Small intestine (tissue), 7 donors: ENCODE measurements at regions not wholly inside any gene's neighbourhood (a gene's known extent, or its start where the extent isn't known, plus 50 kb on each side); places are given as distances from the start of the nearest gene placed in this dataset.

Experiments used
- DNase-seq, 2 donors: peaks; one replicate each; pipeline versions ENCODE4 v3.0.0 to v3.0.0-alpha.2; 2013
- FAIRE-seq: peaks from 2 replicates; lab custom pipeline; 2012; peaks lifted over from hg19 to GRCh38; lab: Jason Lieb, UNC
- H3K27ac ChIP-seq, 3 donors: one replicate each; pipeline ENCODE4 v1.5.1; 2013; ENCODE audit warnings: low read length in 2 of 3, mild to moderate bottlenecking in 2 of 3, control low read depth in 1 of 3, inconsistent platforms in 1 of 3, low read depth in 1 of 3, moderate library complexity in 1 of 3
- H3K27me3 ChIP-seq, 3 donors: one replicate each; pipeline ENCODE4 v1.6.1; 2013; ENCODE audit warnings: low read length in 3 of 3, inconsistent platforms in 1 of 3; ENCODE audit not compliant: control insufficient read depth in 3 of 3, insufficient read depth in 3 of 3
- H3K36me3 ChIP-seq, 3 donors: one replicate each; pipeline ENCODE4 v1.6.1; 2013; ENCODE audit warnings: low read length in 3 of 3, inconsistent platforms in 1 of 3, low read depth in 1 of 3, mild to moderate bottlenecking in 1 of 3, moderate library complexity in 1 of 3; ENCODE audit not compliant: control insufficient read depth in 3 of 3, insufficient read depth in 2 of 3
- H3K4me1 ChIP-seq, 3 donors: one replicate each; pipeline ENCODE4 v1.6.1; 2013; ENCODE audit warnings: low read length in 2 of 3, inconsistent platforms in 1 of 3, low read depth in 1 of 3, mild to moderate bottlenecking in 1 of 3, moderate library complexity in 1 of 3; ENCODE audit not compliant: control insufficient read depth in 3 of 3, insufficient read depth in 2 of 3
- H3K4me3 ChIP-seq, 3 donors: one replicate each; pipeline ENCODE4 v1.5.1; 2013; ENCODE audit warnings: low read length in 3 of 3, control low read depth in 1 of 3, inconsistent platforms in 1 of 3, low read depth in 1 of 3, mild to moderate bottlenecking in 1 of 3, moderate library complexity in 1 of 3
- H3K9me3 ChIP-seq, 2 donors: one replicate each; pipeline ENCODE4 v1.6.1; 2013; ENCODE audit warnings: low read depth in 1 of 2, low read length in 1 of 2; ENCODE audit not compliant: control insufficient read depth in 2 of 2, insufficient read depth in 1 of 2
- WGBS, 3 donors: extraction: QIAGEN DNeasy Blood & Tissue Kit; methylation state at CpG; one replicate each; pipeline ENCODE4 v1.1.7; 2013; 5-methylcytosine and 5-hydroxymethylcytosine counted together
- donor health status: healthy with polysubstance abuse.
- donor health status: control.
- donor health status: control.
- donor health status: Bipolar disorder and iron deficiency.
- donor health status: healthy.

- H3K4me3 ChIP-seq: no peak overlapping the region
- DNase-seq: no peak
- H3K27me3 ChIP-seq: no peaks in the 10 kb centered on the region
- H3K27ac ChIP-seq: no peak overlapping the region
- no peaks in the 10 kb centered on the region for H3K9me3 ChIP-seq
- no peak for FAIRE-seq
- H3K36me3 ChIP-seq: no peaks in the 10 kb centered on the region
- peaks cover 0 to 23% (median 3%) of the 10 kb centered on the region in 3 donors for H3K4me1 ChIP-seq
- WGBS, 3 donors: 87 to 94% (median 93%) methylated on average over 13 of the region's 13 CpGs
These were observed 74.0 kb downstream of the CEBPB start for GRCh38 chr20:50264534-50265145.

GRCh38 chr20:50265245-50265946 is 74.8 kb downstream of the CEBPB start:
- Histone ChIP-seq H3K4me3 (no peak overlapping the region), H3K36me3 (no peaks in the 10 kb centered on the region), H3K4me1 (peaks cover 0 to 24% (median 3%) of the 10 kb centered on the region in 3 donors), H3K9me3 (no peaks in the 10 kb centered on the region), H3K27me3 (no peaks in the 10 kb centered on the region), H3K27ac (no peak overlapping the region)
- 91 to 94% (median 93%) methylated on average over 12 of the region's 12 CpGs for WGBS, 3 donors
- DNase-seq (no peak), FAIRE-seq (no peak)

- H3K4me3 ChIP-seq: no peak overlapping the region
- no peaks in the 10 kb centered on the region for H3K36me3 ChIP-seq
- H3K27me3 ChIP-seq: no peaks in the 10 kb centered on the region
- peak overlapping the region in 2 of 3 donors; percentile 1 to 93 for H3K27ac ChIP-seq
- no peaks in the 10 kb centered on the region for H3K9me3 ChIP-seq
- DNase-seq: no peak
- WGBS, 3 donors: 46 to 69% (median 59%) methylated on average over 10 of the region's 10 CpGs
- FAIRE-seq: no peak
- H3K4me1 ChIP-seq: peaks cover 0 to 24% (median 3%) of the 10 kb centered on the region in 3 donors
These were observed 75.8 kb downstream of the CEBPB start for GRCh38 chr20:50266293-50267040.

GRCh38 chr20:50267041-50267865 is 76.6 kb downstream of the CEBPB start:
- no peaks in the 10 kb centered on the region for H3K27me3 ChIP-seq
- peak; percentile 85 to 86 for DNase-seq
- no peak for FAIRE-seq
- no peaks in the 10 kb centered on the region for H3K9me3 ChIP-seq
- H3K36me3 ChIP-seq: no peaks in the 10 kb centered on the region
- H3K27ac ChIP-seq: peak overlapping the region in 2 of 3 donors; percentile 45 to 93
- 15 to 50% (median 30%) methylated on average over 21 of the region's 21 CpGs for WGBS, 3 donors
- no peak overlapping the region for H3K4me3 ChIP-seq
- H3K4me1 ChIP-seq: peaks cover 0 to 24% (median 3%) of the 10 kb centered on the region in 3 donors

GRCh38 chr20:50267866-50268219 is 77.2 kb downstream of the CEBPB start:
- peaks cover 0 to 24% (median 3%) of the 10 kb centered on the region in 3 donors for H3K4me1 ChIP-seq

GRCh38 chr20:50269091-50270033 is 78.7 kb downstream of the CEBPB start:
- H3K36me3 ChIP-seq: no peaks in the 10 kb centered on the region
- H3K27ac ChIP-seq: no peak overlapping the region
- FAIRE-seq (no peak), DNase-seq (no peak)
- 70 to 79% (median 76%) methylated on average over 20 of the region's 20 CpGs for WGBS, 3 donors
- no peaks in the 10 kb centered on the region for H3K9me3 ChIP-seq
- H3K27me3 ChIP-seq: no peaks in the 10 kb centered on the region
- peaks cover 0 to 24% (median 3%) of the 10 kb centered on the region in 3 donors for H3K4me1 ChIP-seq
- no peak overlapping the region for H3K4me3 ChIP-seq

More at GRCh38 chr20:50267866-50268219, 77.2 kb downstream of the CEBPB start:
- no peaks in the 10 kb centered on the region for H3K9me3 ChIP-seq
- no peaks in the 10 kb centered on the region for H3K27me3 ChIP-seq
- DNase-seq (no peak), FAIRE-seq (no peak)
- H3K4me3 ChIP-seq: no peak overlapping the region
- 30 to 62% (median 47%) methylated on average over 5 of the region's 5 CpGs for WGBS, 3 donors
- H3K36me3 ChIP-seq: no peaks in the 10 kb centered on the region
- H3K27ac ChIP-seq: peak overlapping the region in 2 of 3 donors; percentile 42 to 93

- WGBS, 3 donors: 51 to 84% (median 78%) methylated on average over 8 of the region's 8 CpGs
- no peak for DNase-seq
- Histone ChIP-seq H3K4me1 (peaks cover 0 to 24% (median 3%) of the 10 kb centered on the region in 3 donors), H3K27me3 (no peaks in the 10 kb centered on the region), H3K4me3 (no peak overlapping the region), H3K9me3 (no peaks in the 10 kb centered on the region), H3K27ac (no peak overlapping the region), H3K36me3 (no peaks in the 10 kb centered on the region)
- no peak for FAIRE-seq
These were observed 79.4 kb downstream of the CEBPB start for GRCh38 chr20:50270034-50270395.
